ENCODE measurements at regions not wholly inside any gene's neighbourhood (a gene's known extent, or its start where the extent isn't known, plus 50 kb on each side); places are given as distances from the start of the nearest gene placed in this dataset.

DNA sequence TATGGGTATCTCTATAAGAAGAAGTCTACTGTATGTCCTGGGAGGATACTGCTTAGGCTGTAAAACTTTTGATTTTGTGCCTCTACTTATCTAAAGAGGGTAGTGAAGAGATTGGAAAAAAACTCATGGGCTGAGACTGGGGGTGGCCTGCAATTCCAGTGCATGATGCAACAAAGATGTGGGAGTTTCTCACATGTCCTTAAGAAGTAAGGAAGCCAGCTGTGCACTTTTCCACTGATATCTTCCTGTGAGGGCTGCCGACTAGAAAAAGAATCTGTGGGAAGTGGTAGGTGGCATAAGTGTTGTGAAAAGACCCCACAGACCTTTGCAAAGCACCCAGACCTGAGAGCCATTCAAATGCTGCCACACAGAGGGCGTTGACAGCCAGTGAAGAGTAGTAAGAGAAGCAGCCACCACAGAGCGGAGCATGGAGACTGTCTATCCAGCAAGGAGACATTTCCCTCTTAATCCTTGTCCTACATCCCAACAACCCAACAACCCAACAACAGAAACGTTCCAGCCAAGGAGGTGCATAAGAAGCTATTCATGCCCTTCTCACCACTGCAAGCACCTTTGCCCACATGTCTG lies 65.1 kb downstream of the PFDN4 start:
- no peak for DNase-seq (ENCODE audit: low read depth)

DNA sequence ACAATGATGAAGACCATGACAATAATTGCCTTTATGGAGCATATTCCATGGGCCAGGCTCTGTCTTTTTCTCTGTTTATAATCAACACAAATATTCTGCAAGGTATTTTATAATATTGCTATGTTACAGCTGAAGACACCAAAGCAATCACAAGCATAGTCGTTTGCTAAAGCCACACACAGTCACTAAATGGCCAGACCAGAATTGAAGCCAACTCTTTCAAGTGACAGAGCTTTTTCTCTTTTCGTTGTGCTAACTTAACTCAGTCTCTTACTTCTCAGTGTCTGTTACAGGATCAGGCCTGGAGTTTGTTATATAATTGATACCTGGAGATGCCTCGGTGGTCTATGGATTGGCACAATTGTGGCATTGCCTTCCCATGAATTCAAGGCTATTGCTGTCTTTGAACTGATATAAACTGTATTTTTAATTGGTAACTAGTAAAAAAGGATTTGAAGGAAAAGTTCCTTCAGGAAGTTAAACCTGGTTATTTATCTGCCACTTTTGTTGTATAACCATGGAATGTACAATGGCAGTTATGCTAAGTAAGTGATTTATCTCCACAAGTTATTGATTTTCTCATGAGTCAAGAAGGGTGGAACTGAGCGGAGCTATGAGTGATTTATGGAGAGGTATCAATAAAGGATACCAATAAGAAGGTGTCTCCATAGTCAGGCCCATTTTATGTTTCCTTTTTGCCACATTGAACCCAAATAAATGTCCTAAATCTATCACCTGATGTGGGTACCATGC lies 67.6 kb downstream of the PFDN4 start:
- DNase-seq (ENCODE audit: low read depth), result no peak

DNA sequence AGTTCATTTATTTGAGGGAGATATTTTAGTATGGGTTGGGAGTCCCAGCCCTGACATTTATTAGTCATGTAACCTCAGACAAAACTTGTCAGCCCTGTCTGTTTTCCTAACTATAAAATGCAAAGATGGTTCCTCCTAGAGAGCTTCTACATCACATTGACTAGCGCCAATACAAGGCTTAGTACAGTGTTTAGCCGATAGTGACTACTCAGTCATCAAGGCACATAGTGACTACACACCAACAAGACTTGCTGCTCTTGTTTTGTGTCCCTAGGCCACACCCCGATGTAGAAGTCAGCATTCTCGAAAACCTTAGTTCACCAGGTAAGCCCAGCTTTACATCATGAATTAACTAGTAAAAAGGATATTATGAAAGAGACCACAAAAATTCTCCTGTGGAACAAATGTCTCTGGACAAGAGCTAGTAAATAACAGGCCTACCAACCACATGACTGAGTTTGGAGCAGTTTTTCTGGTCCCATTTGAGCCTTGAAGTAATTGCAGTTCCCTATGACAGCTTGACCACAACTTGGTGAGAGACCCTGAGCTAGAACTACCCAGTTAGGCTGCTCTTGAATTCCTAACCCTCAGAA lies 68.8 kb downstream of the PFDN4 start:
- DNase-seq (ENCODE audit: low read depth), result no peak

DNA sequence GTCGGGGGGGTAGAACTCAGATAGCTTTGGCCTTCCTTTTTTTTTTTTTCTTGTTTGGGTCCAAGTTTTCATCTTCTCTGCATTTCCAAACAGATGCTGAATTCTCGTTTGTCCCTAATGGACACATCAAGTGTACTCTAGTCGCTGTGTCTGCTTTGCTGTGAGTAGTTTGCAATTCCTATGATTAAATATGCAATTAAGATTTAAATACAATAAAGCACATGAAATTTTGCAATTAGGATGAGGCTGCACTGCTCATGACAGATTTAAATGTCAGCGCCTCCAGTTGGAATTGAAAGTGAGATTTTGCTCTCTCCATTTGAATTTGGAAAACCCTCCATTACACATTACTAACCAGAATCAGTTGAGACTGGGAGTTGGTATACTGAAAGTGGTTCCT lies 70.4 kb downstream of the PFDN4 start:
- no peak for DNase-seq (ENCODE audit: low read depth)

DNA sequence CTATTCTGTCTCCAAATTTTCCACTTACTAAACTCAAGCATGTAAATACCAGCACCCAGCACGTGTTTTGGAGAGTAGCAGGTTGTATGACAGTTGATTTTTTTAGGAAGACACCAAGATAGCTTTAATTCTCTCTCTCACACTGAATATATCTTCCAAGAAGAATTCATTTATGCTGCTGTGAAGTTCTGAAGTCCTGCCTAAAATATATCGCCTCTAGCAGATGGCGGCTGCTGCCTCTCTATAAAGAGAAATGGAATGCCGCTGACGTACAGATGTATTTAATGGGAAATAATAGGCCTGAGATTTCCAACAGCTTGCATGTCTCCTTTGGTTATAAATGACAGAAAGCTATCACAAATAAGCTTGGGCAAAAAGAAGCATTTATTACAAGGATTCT lies 74.7 kb downstream of the PFDN4 start:
- DNase-seq (ENCODE audit: low read depth), result no peak

DNA sequence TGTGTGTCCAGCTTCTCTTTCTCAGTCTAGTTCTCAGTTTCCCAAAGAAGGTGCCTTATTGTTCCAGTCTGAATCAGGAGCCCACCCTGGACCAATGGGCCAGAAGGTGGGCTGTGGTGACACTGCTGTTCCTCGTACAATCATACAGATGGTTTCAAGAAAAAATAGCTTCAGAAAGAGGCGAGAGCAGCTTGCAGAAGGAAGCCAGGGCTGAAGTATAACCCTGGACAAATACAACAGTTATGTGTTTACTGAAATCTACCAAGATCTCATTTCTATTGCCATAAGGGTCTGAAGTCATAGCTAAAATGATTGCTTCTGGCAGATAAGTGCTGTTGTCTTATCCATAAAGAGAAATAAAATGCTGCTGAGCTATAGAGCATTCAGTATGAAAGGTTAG lies 75.4 kb downstream of the PFDN4 start:
- DNase-seq (ENCODE audit: low read depth), result no peak

DNA sequence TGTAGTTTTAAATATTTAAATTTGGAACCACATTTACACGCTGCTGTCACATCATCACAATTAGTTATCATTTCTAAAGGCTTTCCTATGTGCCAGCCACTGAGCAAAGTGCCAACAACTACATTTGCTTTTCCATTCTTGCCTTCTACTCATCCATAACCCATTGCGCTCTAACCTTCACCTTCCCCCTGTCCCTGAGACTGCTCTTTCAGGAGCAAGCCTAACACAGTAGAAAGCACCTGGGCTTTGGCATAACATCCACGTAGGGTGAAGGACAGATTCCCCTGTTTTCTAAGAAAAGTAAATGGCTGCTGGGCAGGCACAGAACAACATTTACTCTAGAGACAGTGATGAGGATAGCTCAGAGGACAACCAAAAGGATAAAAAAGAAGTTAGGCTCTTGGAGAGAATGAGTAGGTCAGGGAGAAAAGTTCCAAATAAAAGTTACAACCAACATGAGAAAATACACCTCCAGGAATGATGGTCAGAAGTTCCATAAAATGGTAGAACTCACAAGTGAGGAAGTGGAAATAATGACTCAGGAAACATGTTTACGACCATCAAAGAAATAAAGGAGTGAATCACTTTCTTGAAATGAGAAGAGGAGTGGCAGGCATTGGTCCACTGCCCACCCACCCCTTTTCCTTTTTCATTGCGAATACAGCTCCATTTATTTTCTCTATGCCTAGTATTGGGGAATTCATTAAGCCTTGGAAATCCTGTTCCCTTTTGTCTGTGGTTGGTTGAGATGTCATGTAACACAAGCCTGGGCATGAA lies 77.2 kb downstream of the PFDN4 start:
- peak; percentile 19 for DNase-seq (ENCODE audit: low read depth)

DNA sequence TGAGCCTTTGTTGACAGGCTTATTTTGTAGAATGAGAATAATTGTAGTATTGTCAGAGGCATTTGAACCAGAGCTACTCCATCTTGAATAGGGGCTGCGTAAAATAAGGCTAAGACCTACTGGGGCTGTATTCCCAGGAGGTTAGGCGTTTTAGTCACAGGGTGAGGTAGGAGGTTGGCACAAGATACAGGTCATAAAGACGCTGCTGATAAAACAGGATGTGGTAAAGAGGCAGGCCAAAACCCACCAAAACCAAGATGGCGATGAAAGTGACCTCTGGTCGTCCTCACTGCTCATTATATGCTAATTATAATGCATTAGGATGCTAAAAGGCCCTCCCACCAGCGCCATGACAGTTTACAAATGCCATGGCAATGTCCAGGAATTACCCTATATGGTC lies 82.7 kb downstream of the PFDN4 start:
- DNase-seq (ENCODE audit: low read depth), result no peak

DNA sequence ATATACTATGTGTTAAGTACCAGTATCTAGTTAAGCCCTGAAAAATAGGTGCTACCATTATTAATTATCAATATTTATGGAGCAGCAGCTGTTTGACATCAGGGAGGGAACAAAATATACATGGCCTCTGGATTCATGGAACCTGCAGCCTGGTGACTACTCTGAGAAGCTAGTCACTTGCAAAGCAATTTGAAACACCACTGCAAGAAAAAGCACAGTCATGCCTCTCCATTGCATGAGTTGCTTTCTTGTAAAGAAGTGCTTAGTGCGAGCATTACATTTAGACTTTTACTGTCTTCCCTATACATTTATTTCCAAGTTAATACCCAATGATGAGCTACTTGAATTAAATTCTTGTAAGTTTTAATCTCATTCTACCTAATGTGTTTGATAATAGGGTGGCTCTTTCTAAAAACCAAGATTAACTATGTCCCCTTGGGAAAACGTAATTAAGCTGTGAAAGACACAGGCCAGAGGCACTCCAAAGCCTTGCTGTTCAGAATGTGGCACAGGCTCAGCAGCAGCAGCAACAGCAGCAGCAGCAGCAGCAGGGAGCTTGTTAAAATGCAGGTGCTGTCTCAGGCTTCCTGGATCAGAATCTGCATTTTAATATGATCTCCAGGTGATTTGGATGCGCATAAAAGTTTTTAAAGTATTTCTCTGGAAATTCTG lies 83.6 kb downstream of the PFDN4 start:
- DNase-seq (ENCODE audit: low read depth), result no peak

DNA sequence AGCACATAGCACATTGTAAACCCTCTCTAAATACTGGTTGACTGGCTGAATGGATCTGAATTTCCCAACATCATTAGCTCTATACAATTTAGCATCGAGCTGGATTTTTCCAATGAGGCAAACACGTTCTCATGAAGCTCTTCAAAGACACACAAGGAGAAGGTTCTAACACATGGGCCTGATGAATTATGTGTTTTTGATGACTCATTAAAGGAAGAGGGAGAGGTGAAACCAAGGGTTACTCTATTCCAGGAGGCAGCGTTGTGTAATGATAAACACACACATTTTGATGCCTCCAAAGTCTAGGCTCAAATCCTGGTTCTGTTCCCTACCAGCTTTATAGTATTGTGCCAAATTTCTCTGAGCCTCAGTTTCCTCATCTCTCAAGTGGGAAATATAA lies 84.3 kb downstream of the PFDN4 start:
- peak; percentile 3 for DNase-seq (ENCODE audit: low read depth)

DNA sequence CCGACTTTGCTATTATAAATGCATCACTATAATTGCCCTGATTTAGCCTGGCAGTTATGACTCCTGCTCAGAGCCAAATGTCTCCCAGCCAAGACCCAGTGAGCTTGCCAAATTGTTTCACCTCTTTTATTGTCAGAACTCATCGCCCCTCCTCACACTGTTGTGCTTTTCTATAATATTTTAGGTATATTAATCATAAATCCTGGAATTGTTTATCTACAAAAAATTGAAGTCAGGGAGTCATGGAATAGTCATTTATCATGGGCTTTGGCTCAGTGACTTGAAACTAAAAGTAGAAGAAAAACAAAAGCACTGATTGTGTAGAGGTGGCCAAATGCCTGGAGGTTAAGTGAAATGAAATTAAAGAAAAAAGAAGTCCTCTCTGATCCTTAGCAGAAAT lies 85.6 kb downstream of the PFDN4 start:
- DNase-seq (ENCODE audit: low read depth), result no peak

DNA sequence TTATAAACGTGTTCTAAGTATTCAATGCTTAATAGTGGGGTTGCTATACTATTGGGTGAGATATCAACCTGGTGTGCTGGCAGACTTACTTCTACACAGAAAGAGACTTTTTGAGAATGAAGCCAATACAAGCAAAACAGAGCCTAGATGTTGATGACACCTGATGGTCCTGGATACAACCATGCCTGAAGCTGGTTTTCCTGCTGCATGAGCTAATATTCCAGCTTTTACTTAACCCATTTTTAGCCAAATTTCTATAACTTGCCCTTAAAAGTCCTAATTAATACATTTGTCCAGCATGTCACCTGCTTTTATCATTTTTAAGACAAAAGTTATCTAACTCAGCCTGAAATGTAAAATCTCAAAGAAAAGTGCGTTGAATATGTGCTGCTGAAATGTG lies 86.2 kb downstream of the PFDN4 start:
- DNase-seq (ENCODE audit: low read depth), result no peak

DNA sequence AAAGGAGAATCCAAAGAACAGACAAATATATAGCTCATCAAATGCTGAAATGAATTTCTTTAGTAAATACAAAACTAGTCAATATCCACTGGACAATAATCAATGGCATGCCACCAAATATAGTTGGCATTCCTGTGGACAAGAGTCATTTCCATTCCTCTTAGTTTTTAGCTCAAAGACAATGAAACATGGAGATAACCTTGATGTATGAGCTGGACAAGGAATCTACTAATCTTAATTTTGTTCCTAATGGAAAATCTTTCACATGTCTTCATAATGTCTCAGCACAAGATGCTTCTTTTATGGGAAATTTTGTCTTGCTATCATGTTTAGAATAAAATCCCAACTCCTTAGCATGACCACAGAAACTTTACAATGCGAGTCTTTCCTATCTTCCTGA lies 87.8 kb downstream of the PFDN4 start:
- DNase-seq (ENCODE audit: low read depth), result no peak

DNA sequence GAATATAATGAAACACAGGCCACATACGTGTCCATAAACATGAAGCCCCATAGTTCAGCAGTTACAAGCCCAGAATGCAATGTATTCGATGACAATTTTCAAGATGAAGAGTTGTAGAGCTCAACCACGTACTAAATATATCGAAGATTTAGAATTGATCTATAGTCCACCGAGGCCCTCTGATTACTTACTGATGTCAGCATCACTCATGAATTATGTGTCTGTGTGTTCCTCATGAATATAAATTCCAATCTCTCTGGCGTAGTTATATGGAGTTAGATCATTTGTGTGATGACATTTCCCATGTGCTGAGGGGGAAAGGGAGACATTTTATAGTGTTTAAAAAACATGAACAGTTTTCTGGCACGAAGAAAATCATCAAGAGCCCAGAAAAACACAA lies 97.5 kb downstream of the PFDN4 start:
- no peak for DNase-seq (ENCODE audit: low read depth)

DNA sequence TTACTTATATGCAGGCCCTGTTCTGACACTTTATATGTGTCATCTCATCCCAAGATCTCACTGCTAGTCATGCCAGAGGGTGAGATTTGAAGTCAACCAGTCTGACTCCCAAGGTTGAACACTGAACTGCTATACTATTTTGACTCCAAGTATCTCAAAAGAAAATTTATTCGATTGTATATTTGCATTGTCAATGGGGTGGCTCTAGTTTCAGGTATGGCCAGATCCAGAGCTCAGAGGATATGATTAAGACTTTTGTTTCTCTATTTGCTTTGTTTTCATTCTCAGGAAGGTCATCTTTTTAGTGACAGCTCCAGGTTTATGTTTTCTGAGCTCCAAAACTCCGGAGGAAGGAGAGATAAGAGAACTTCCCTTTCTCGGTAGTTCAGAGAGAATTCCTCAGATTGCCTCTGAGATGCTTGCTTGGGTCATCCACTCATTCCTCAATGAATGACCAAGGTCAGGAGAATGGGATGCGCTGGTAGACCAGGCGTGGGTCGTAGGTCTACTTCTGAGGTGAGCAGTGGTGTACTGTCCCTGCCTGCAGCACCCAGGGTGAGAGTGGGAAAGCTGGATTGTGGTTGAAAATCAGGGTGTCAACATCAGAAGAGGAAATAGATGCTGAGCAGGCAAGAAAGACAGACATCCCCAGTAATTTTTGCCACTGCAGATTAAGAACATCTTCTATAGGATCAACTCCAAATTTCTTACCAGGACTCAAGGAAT lies 99.3 kb downstream of the PFDN4 start:
- no peak for DNase-seq (ENCODE audit: low read depth)

DNA sequence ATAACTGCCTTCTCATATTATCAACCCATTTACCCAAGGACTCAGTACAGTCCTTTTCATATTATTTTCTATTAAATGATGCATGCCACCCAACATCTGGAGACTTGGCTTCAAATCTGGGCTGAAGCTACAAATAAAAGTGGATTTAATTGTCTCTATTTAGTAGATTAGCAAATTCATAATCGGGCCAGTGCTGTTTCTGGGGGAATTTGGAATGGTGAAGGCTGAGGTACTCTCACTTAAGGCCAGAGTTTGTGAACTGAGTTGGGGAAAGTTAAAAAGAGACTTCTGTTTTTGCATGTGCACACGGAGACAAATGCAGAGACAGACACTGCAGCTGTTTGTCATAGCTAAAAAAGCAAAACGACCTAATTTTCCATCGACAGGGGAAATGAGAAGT lies 100.9 kb downstream of the PFDN4 start:
- no peak for DNase-seq (ENCODE audit: low read depth)

DNA sequence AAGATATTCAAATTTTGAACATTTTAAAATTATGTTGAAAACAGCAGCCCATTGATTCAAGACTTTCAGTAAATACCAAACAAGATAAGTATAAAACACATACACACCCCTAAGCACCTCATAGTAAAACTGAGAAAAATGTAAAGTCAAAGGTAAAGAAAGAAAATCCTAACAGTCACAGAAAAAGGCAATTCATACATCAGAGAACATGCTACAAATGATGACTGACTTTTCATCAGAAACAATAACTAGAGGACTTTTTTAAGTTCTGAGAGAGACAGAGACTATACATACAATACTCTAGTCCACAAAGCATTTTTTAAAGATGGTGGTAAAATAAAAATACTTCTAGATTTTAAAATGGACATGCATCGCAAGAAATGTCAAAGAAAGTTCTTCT lies 111.0 kb downstream of the PFDN4 start:
- no peak for DNase-seq (ENCODE audit: low read depth)

DNA sequence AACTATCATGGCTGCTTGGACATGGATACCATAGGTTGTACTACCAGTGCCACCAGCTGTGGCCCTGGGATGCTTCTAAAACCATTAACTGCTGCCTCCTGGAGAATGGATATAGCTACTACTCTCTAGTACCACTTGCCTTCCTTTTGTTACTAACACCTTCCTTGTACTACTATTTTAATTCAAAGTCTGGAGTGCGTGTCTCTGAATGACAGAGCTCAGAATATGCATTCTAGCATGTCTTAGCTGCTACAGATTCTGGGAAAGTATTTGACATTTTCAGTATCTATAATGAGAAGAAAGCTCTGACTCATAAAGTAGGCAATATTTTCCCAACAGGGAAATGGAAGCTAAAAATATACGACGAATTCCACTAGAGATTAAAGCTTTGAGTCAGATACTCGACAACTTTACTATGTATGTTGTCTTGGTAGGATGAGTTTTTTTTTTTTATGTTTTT lies 112.3 kb downstream of the PFDN4 start:
- peak; percentile 73 for DNase-seq (ENCODE audit: low read depth)

DNA sequence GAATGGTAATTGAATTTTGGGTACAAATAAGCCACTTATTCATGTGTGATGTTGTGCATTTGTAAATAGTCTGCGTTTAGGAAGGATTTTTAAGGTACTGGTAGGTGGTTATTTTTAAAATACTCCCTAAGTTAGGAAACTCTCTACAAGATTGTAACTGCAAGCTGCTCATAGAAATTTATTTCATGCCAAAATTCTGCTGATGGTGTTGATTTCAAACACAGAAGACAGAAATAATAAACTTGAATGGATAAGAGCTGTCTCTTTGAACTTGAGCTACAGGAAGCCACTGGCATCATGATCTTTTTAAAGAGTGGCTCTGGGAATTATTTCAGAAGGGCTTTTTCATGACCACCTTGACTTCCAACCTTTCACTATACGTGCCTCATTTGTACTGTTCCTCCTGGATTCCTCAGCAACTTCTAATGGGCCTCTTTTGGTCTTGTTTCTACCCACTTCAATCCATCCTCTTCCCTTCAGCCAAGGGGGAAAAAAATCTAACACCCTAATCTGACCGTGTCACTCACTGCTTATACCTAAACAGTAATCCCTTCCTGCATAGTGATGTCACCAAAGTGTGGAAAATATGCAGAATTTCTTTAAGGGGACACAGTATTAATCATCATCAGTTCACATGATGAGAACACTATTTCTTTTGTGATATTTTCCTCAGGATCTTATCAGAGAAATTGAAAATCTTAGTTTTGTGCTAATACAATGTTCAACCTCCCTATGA lies 113.6 kb downstream of the PFDN4 start:
- DNase-seq (ENCODE audit: low read depth), result no peak

DNA sequence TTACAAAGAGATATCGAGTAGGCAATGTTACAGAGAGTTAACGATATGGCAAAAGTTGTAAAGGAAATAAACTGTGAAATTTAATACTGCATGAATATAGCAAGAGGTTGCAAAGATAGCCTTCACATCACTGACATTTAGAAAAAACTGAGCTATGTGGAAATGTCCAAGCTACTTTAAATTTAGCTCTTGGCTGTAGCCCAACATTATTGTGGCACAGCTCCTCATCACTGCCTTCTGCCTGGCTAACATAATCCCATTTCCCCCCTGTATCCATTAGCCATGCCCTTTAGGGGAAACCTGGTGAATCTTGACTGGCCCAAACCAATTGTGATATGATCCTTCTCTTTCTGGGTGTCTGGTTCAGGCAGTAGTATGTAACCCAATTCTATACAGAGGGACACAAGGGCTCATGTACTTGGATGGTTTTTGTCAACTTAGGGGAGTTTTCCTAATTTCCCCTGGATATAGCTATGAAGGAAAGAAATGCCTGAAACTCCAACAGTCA lies 115.4 kb downstream of the PFDN4 start:
- DNase-seq (ENCODE audit: low read depth), result peak; percentile 59

DNA sequence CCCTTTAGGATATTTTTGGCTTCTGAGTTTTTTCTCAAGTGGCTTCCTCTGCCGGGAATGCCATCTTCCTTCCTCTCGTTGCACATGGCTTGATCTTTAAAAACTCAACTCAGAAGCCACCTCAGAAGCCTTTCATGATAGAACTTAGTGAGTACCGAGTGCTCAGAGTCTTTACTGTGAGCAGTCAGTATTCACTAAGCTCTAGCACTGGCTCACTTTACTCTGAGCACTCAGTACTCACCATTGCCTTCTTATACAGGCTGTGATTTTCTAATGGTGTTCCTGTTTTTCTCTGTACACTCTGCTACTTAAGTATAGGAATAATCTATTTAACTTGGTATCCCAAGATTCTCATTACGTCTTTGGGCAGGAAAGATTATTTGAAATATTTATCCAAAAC lies 116.2 kb downstream of the PFDN4 start:
- DNase-seq (ENCODE audit: low read depth), result no peak

Data from EH (cell line).